ENCODE measurements at regions not wholly inside any gene's neighbourhood (a gene's known extent, or its start where the extent isn't known, plus 50 kb on each side); places are given as distances from the start of the nearest gene placed in this dataset.

DNA sequence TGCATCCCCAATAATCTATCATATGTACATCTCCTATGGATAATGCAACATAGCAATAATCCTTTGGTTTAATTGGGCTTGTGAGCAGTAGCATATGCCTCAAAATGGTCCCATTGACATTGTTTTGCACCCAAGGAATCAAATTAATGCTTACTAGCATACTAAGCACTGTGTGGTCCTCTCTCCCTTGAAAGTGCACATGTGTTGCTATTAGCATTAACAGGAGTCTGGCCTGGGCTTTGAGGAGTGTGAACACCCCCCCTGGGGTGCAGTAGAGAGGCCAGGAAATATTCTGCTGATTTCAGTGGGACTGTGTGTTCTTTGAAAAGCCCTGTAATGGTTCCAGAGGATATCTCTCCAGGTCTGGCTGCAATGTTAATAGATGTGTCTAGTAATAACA, 1148.4 kb downstream of the VRK1 start:
- TF ChIP-seq POLR2A (IDR thresholded peaks at IDR 0.05; ENCODE audit: low read depth, low read length): no peak
- no peak for TF ChIP-seq POLR2AphosphoS5 (IDR thresholded peaks at IDR 0.05; ENCODE audit: low read depth, low read length)

Data from GM12891 (cell line).